Suprapubic skin (tissue), 4 donors: ENCODE measurements at regions not wholly inside any gene's neighbourhood (a gene's known extent, or its start where the extent isn't known, plus 50 kb on each side); places are given as distances from the start of the nearest gene placed in this dataset.

Experiments used
- CTCF ChIP-seq, 2 donors: fragments of 200-600 bp in 1 of 2; fragments of 450-650 bp in 1 of 2; sonication (generic) in 1 of 2; IDR thresholded peaks; one replicate each; pipeline ENCODE4 v1.5.1; 2016 to 2019; ENCODE audit warnings: antibody characterized with exemption in 2 of 2, mild to moderate bottlenecking in 1 of 2, moderate library complexity in 1 of 2
- EP300 ChIP-seq: sonication (generic); formaldehyde crosslinking; IDR thresholded peaks from one replicate; pipeline ENCODE4 v1.6.1; 2017; ENCODE audit warnings: antibody characterized with exemption
- POLR2A ChIP-seq, 2 donors: fragments of 450-650 bp; IDR thresholded peaks; one replicate each; pipeline ENCODE4 v1.6.1; 2017; ENCODE audit warnings: antibody characterized with exemption in 2 of 2, mild to moderate bottlenecking in 2 of 2, moderate library complexity in 2 of 2
- POLR2AphosphoS5 ChIP-seq, 3 donors: sonication (generic); formaldehyde crosslinking; IDR thresholded peaks; one replicate each; pipeline ENCODE4 v1.6.1; 2017; ENCODE audit warnings: antibody characterized with exemption in 3 of 3

- TF ChIP-seq EP300 (no peak), POLR2A (IDR thresholded peaks at IDR 0.05) (no peak), CTCF (IDR thresholded peaks at IDR 0.05) (no peak), POLR2AphosphoS5 (IDR thresholded peaks at IDR 0.05) (no peak)
Observed at GRCh38 chr15:38642689-38643270, 78.2 kb upstream of the RASGRP1 start.
